ENCODE measurements at regions not wholly inside any gene's neighbourhood (a gene's known extent, or its start where the extent isn't known, plus 50 kb on each side); places are given as distances from the start of the nearest gene placed in this dataset.
A peak's percentile ranks its signal among the peaks of the same experiment; 100 is the strongest.
"Not testable (repeated sequence)": the region's sequence is repeated elsewhere in the genome, so short reads cannot be mapped to it uniquely, and the experiment has no call there.

DNA sequence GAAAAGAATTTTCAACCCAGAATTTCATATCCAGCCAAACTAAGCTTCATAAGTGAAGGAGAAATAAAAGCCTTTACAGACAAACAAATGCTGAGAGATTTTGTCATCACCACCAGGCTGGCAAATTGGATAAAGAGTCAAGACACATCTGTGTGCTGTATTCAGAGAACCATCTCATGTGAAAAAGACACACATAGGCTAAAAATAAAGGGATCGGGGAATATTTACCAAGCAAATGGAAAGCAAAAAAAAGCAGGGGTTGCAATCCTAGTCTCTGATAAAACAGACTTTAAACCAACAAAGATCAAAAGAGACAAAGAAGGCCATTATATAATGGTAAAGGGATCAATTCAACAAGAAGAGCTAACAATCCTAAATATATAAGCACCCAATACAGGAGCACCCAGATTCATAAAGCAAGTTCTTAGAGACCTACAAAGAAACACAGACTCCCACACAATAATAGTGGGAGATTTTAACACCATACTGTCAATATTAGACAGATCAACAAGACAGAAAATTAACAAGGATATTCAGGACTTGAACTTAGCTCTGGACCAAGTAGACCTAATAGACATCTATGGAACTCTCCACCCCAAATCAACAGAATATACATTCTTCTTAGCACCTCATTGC lies 55.9 kb upstream of the ACSM6 start:
- not testable (repeated sequence) for H3K4me3 ChIP-seq (ENCODE audit: low read depth, low read length)

GRCh38 chr10:95134490-95134889 lies 59.5 kb upstream of the ACSM6 start:
- TF ChIP-seq, protein P1, sequence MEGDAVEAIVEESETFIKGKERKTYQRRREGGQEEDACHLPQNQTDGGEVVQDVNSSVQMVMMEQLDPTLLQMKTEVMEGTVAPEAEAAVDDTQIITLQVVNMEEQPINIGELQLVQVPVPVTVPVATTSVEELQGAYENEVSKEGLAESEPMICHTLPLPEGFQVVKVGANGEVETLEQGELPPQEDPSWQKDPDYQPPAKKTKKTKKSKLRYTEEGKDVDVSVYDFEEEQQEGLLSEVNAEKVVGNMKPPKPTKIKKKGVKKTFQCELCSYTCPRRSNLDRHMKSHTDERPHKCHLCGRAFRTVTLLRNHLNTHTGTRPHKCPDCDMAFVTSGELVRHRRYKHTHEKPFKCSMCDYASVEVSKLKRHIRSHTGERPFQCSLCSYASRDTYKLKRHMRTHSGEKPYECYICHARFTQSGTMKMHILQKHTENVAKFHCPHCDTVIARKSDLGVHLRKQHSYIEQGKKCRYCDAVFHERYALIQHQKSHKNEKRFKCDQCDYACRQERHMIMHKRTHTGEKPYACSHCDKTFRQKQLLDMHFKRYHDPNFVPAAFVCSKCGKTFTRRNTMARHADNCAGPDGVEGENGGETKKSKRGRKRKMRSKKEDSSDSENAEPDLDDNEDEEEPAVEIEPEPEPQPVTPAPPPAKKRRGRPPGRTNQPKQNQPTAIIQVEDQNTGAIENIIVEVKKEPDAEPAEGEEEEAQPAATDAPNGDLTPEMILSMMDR (IDR thresholded peaks at IDR 0.05; ENCODE audit: low read depth, low read length): no peak

GRCh38 chr10:95133997-95134396 lies 60.0 kb upstream of the ACSM6 start:
- no peak overlapping the region for H3K4me3 ChIP-seq (ENCODE audit: low read depth, low read length)
- TF ChIP-seq, protein P1 (IDR thresholded peaks at IDR 0.05; ENCODE audit: low read depth, low read length): no peak

More at GRCh38 chr10:95134490-95134889, 59.5 kb upstream of the ACSM6 start:
- H3K4me3 ChIP-seq (ENCODE audit: low read depth, low read length): no peak overlapping the region

GRCh38 chr10:95133016-95133752 lies 60.9 kb upstream of the ACSM6 start:
- TF ChIP-seq, protein P1 (IDR thresholded peaks at IDR 0.05; ENCODE audit: low read depth, low read length): peak; percentile 78
- no peak overlapping the region for H3K4me3 ChIP-seq (ENCODE audit: low read depth, low read length)

DNA sequence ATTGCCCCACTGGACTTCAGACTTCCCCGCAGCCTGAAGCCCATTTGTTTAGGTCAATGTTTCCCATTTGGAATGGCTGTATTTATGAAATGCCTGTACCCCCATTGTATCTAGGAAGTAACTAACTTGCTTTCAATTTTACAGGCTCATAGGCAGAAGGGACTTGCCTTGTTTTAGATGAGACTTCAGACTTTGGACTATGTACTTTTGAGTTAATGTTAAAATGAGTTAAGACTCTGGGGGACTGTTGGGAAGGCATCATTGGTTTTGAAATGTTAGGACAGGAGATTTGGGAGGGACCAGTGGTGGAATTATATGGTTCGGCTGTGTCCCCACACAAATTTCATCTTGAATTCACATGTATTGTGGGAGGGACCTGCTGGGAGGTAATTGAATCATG lies 61.1 kb upstream of the CYP2C8 start:
- H3K4me3 ChIP-seq (ENCODE audit: low read depth, low read length): not testable (repeated sequence)

DNA sequence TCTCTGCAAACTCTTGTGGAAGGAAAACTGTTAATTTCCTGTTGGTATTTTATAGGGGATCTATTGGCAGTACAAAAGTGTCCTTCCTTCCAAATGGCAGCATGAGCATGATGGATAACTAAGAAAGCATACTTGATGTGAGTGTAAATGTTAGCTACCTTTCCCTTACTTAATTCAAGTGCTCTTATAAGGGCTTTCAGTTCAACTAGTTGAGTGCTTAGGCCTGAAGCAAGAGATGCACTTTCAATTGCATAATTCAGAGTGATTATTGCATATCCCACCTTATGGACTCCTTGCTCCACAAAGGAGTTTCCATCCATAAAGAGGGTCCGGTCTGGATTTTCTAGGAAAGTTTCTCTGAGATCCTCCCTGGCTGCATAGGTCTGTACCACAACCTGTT lies 56.3 kb upstream of the CYP2C8 start:
- TF ChIP-seq, protein P1 (IDR thresholded peaks at IDR 0.05; ENCODE audit: low read depth, low read length): no peak
- no peak overlapping the region for H3K4me3 ChIP-seq (ENCODE audit: low read depth, low read length)

DNA sequence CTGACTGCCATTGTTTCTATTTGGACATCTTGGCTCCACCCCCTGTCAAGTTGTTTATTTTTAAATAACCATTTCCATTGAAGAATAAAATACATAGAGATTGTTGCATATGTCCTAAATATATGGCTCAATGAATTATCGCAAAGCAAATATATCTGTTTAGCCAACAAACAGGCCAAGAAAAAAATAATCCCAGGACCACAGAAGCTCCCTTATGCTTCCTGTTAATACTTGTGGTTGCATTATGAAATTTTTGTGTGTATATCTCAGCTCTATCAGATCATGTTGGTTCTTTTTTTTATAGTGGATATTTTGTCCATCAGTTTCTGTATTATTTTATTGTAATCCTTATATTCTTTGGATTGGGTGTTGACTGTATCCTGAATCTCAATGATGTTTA lies 53.4 kb upstream of the CYP2C8 start:
- TF ChIP-seq, protein P1 (IDR thresholded peaks at IDR 0.05; ENCODE audit: low read depth, low read length): no peak
- no peak overlapping the region for H3K4me3 ChIP-seq (ENCODE audit: low read depth, low read length)

- H3K4me3 ChIP-seq (ENCODE audit: low read depth, low read length): no peak overlapping the region
- TF ChIP-seq, protein P1 (IDR thresholded peaks at IDR 0.05; ENCODE audit: low read depth, low read length): no peak
Measured at GRCh38 chr10:95121904-95122303, 52.6 kb upstream of the CYP2C8 start.

All from WI38 (cell line).